ENCODE measurements at regions not wholly inside any gene's neighbourhood (a gene's known extent, or its start where the extent isn't known, plus 50 kb on each side); places are given as distances from the start of the nearest gene placed in this dataset.

DNA sequence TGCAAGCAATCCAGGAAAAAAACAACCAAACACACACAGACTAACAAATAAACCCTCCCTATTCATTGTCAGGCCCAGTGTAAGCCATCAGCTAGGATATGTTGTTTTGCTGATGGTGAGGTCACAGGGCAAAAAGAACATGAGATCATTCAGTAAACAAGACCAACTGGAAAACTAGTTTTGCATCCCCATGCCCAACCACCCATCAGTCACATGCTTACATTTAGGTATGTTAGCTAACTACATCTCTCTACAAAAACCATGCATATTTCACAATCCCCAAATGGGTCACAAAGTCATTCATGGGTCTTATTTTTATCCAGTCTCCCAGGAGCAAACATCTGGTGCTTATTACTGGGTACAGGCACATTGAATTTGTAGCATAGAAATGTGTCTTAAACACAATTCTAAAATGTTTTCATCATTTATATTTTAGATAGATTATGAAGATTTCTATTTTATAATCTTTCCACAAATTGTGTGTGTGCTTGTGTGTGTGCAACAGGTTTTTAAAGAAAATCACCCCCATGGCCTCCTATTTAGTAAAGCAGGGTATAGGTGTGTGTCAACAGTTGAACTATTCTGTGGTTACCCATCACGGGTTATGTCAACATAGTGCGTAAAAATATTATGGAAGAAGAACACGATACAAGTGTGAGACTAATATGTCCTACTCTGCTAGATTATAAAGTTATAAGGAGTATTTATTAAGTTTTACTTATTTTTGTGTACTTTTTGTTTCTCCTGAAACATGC, 103.8 kb upstream of the AKR1E2 start:
- no peak overlapping the region for H3K4me3 ChIP-seq
- TF ChIP-seq, protein P1, sequence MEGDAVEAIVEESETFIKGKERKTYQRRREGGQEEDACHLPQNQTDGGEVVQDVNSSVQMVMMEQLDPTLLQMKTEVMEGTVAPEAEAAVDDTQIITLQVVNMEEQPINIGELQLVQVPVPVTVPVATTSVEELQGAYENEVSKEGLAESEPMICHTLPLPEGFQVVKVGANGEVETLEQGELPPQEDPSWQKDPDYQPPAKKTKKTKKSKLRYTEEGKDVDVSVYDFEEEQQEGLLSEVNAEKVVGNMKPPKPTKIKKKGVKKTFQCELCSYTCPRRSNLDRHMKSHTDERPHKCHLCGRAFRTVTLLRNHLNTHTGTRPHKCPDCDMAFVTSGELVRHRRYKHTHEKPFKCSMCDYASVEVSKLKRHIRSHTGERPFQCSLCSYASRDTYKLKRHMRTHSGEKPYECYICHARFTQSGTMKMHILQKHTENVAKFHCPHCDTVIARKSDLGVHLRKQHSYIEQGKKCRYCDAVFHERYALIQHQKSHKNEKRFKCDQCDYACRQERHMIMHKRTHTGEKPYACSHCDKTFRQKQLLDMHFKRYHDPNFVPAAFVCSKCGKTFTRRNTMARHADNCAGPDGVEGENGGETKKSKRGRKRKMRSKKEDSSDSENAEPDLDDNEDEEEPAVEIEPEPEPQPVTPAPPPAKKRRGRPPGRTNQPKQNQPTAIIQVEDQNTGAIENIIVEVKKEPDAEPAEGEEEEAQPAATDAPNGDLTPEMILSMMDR (IDR thresholded peaks at IDR 0.05): no peak
- H3K4me1 ChIP-seq: no peaks in the 10 kb centered on the region
- no peak overlapping the region for H3K27ac ChIP-seq
- no peaks in the 10 kb centered on the region for H3K9me3 ChIP-seq
- no peaks in the 10 kb centered on the region for H3K36me3 ChIP-seq
- no peak for DNase-seq (ENCODE audit: low spot score)
- no peaks in the 10 kb centered on the region for H3K27me3 ChIP-seq

DNA sequence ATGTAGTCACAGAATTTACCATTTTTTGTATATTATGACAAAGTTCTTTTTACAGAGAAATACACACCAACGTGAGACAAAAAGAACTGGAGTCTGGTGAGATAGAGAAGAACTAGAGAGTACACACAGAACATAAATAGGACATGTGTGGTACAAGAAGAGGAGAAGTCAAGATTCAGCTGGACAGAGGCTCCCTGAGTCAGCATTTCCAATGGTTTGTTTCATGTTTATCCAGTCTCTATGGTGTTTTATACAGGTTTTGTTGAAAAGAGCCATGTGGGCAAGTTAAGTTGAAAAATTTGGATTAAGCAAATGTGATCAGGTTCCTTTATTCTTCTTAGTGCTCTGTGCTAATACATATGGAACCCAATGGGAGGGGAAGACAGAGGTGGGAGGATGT, 105.5 kb upstream of the AKR1E2 start:
- Histone ChIP-seq H3K36me3 (no peaks in the 10 kb centered on the region), H3K4me3 (no peak overlapping the region), H3K9me3 (no peaks in the 10 kb centered on the region), H3K27ac (no peak overlapping the region), H3K27me3 (no peaks in the 10 kb centered on the region), H3K4me1 (no peaks in the 10 kb centered on the region)
- DNase-seq (ENCODE audit: low spot score): no peak
- TF ChIP-seq, protein P1 (IDR thresholded peaks at IDR 0.05): no peak

DNA sequence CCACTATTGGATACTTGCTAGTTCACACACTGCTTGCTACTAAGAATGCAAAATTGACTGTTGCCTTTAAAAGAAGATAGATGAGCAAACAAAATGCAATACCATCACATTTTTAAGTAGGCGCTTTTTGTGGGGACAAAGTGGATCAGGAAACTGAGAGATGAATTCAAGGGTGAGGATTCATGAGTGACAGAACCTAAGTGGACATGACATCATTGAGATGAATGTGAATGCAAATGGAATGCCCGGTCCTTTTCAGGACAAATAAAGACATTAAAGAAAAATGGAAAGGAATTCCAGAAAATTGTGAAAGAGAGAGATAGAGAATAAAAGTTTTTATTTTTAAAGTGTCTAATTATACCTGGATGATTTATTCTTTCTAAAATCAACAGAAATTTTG, 106.3 kb upstream of the AKR1E2 start:
- no peak overlapping the region for H3K4me3 ChIP-seq
- DNase-seq (ENCODE audit: low spot score): no peak
- H3K27me3 ChIP-seq: no peaks in the 10 kb centered on the region
- H3K27ac ChIP-seq: no peak overlapping the region
- H3K9me3 ChIP-seq: no peaks in the 10 kb centered on the region
- H3K36me3 ChIP-seq: no peaks in the 10 kb centered on the region
- H3K4me1 ChIP-seq: no peaks in the 10 kb centered on the region
- TF ChIP-seq, protein P1 (IDR thresholded peaks at IDR 0.05): no peak

DNA sequence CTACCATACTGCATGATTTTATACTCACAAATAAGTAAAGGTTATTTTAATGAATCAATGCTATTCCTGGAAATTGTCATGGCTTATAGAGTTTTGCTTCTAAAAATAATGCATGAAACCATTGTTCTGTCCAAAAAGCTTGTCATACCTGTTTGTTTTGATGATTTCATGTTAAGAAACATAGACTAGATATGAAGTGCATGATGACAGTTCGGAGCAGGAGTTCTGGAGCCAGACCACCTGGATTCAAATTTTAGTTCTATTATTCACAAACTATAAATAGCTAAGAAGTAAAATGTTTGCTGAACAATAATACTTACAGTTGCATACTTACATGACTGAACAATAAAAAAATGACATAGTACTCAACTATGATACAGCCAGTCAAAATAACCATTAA, 107.0 kb upstream of the AKR1E2 start:
- TF ChIP-seq, protein P1 (IDR thresholded peaks at IDR 0.05): no peak
- Histone ChIP-seq H3K36me3 (no peaks in the 10 kb centered on the region), H3K27ac (no peak overlapping the region), H3K27me3 (no peaks in the 10 kb centered on the region), H3K4me3 (no peak overlapping the region), H3K4me1 (no peaks in the 10 kb centered on the region), H3K9me3 (no peaks in the 10 kb centered on the region)
- DNase-seq (ENCODE audit: low spot score): no peak

DNA sequence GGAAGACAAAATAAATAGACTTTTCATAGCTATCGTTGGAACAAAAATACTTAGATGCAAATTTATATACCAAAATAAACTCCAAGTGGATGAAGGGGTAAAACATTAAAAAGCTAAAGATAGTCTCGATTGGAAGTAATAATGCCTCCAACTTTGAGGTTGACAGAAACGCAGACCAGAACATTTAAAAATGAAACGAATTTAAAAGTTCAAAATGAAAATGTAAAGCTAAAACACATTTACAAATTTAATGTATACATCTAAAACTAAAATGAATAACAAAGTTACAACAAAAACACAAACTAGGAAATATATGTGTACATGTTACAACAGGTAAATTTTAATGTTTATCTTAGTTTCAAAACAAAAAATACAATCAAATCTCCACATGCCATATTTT, 107.5 kb upstream of the AKR1E2 start:
- H3K4me1 ChIP-seq: no peaks in the 10 kb centered on the region
- no peak overlapping the region for H3K27ac ChIP-seq
- no peak overlapping the region for H3K4me3 ChIP-seq
- no peaks in the 10 kb centered on the region for H3K9me3 ChIP-seq
- H3K27me3 ChIP-seq: no peaks in the 10 kb centered on the region
- TF ChIP-seq, protein P1 (IDR thresholded peaks at IDR 0.05): no peak
- H3K36me3 ChIP-seq: no peaks in the 10 kb centered on the region
- no peak for DNase-seq (ENCODE audit: low spot score)

DNA sequence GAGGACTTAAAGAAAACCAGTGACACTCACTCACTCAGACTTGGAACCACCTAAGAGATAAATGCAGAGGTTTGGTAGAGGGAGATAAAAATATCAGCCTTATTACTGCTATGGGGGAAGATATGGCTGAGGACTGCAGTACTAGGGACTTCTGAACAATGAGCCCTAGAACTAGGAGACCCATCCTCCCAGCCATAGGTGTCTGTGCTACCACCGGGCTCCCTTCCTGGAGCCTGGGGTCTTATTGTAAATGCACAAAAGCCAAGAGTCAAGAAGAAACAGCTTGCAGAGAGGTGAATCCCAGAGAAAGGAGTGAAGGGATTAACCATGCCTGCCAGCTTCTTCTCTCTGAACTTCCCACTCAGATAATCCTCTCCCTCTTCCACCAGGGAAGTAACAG, 108.3 kb upstream of the AKR1E2 start:
- DNase-seq (ENCODE audit: low spot score): no peak

More for the DNA sequence above, 108.3 kb upstream of the AKR1E2 start:
- TF ChIP-seq, protein P1 (IDR thresholded peaks at IDR 0.05): no peak
- Histone ChIP-seq H3K4me3 (no peak overlapping the region), H3K9me3 (no peaks in the 10 kb centered on the region), H3K27me3 (no peaks in the 10 kb centered on the region), H3K27ac (no peak overlapping the region), H3K4me1 (no peaks in the 10 kb centered on the region), H3K36me3 (no peaks in the 10 kb centered on the region)

All from right atrium auricular region (tissue), 2 donors.